ENCODE measurements at regions not wholly inside any gene's neighbourhood (a gene's known extent, or its start where the extent isn't known, plus 50 kb on each side); places are given as distances from the start of the nearest gene placed in this dataset.

- no peak overlapping the region for H3K27ac ChIP-seq (ENCODE audit: insufficient read depth, low read depth, low read length)
- CTCF ChIA-PET: no interaction called here
Measured at GRCh38 chr19:28489776-28490175, 723.2 kb downstream of the UQCRFS1 start.

More at GRCh38 chr19:28489776-28490175, 723.2 kb downstream of the UQCRFS1 start:
- no peaks in the 10 kb centered on the region for H3K36me3 ChIP-seq (ENCODE audit: control insufficient read depth in 2 of 2, extremely low read depth in 1 of 2, insufficient read depth in 2 of 2, low read length in 2 of 2)
- intact Hi-C loops (cut with micrococcal nuclease): no loop called here
- no peaks in the 10 kb centered on the region for H3K9me1 ChIP-seq (replicated peaks; ENCODE audit: control insufficient read depth, extremely low read depth, insufficient read depth, low read length)
- dilution Hi-C loops (cut with MboI; ENCODE audit: extremely low pct_ligation_motif_present, low sequenced_read_pairs): no loop called here
- H3K4me1 ChIP-seq (ENCODE audit: control insufficient read depth, extremely low read depth, insufficient read depth, low read length): no peaks in the 10 kb centered on the region
- POLR2A ChIA-PET: no interaction called here
- H3K79me2 ChIP-seq (ENCODE audit: control insufficient read depth, insufficient read depth, low read length): no peaks in the 10 kb centered on the region
- no peak overlapping the region for H3K4me3 ChIP-seq (replicated peaks in 1 of 3; ENCODE audit: insufficient read depth in 1 of 3, low read depth in 1 of 3, low read length in 3 of 3)
- no peaks in the 10 kb centered on the region for H4K20me1 ChIP-seq (replicated peaks; ENCODE audit: control insufficient read depth, extremely low read depth, insufficient read depth, low read length)
- H3K9me3 ChIP-seq (replicated peaks; ENCODE audit: control insufficient read depth, insufficient read depth, low read length): peaks cover 5% of the 10 kb centered on the region
- H3K4me2 ChIP-seq (ENCODE audit: insufficient read depth, low read length): no peak overlapping the region
- no TSS peak for BruUV-seq (replicated peaks)
- no peak overlapping the region for H2AFZ ChIP-seq (ENCODE audit: low read depth, low read length)
- no peaks in the 10 kb centered on the region for H3K27me3 ChIP-seq (ENCODE audit: control insufficient read depth in 2 of 2, insufficient read depth in 2 of 2, low read length in 2 of 2)
- TF ChIP-seq FOS (IDR thresholded peaks at IDR 0.05; ENCODE audit: borderline replicate concordance, insufficient read depth, low read length) (no peak), GATA2 (IDR thresholded peaks at IDR 0.05; ENCODE audit: insufficient read depth, insufficient read length, low read depth, low read length) (no peak), JUN (IDR thresholded peaks at IDR 0.05; ENCODE audit: borderline replicate concordance, insufficient read depth, insufficient read length, low read depth) (no peak), POLR2A (IDR thresholded peaks at IDR 0.05; ENCODE audit: low read depth, low read length) (no peak), POLR2AphosphoS5 (IDR thresholded peaks at IDR 0.05; ENCODE audit: insufficient read depth, low read depth, low read length) (no peak), CTCF (IDR thresholded peaks at IDR 0.05; ENCODE audit: extremely low read depth in 1 of 2, insufficient read depth in 1 of 2, low read depth in 1 of 2, low read length in 2 of 2) (no peak), MYC (IDR thresholded peaks at IDR 0.05; ENCODE audit: low read depth, low read length) (no peak), MAX (IDR thresholded peaks at IDR 0.05; ENCODE audit: insufficient read depth, insufficient read length) (no peak), EZH2 (IDR thresholded peaks at IDR 0.05; ENCODE audit: borderline replicate concordance, low read depth, low read length, severe bottlenecking) (no peak)
- no peak overlapping the region for H3K9ac ChIP-seq (replicated peaks; ENCODE audit: extremely low read depth, insufficient read depth, low read length)
- DNase-seq (ENCODE audit: low read depth, low spot score) (no peak), FAIRE-seq (no peak)

All from endothelial cell of umbilical vein (primary cell).